ENCODE measurements at regions not wholly inside any gene's neighbourhood (a gene's known extent, or its start where the extent isn't known, plus 50 kb on each side); places are given as distances from the start of the nearest gene placed in this dataset.
"Not testable (repeated sequence)": the region's sequence is repeated elsewhere in the genome, so short reads cannot be mapped to it uniquely, and the experiment has no call there.

GRCh38 chr21:9754434-9754833 lies 766.9 kb upstream of the TPTE start:
- H3K27ac ChIP-seq (ENCODE audit: low read length); ATAC-seq; H3K4me3 ChIP-seq (ENCODE audit: low read length); intact Hi-C loops (cut with DNase I); DNase-seq; H3K27me3 ChIP-seq (ENCODE audit: control insufficient read depth, insufficient read depth); H3K9me3 ChIP-seq (ENCODE audit: control insufficient read depth, low read length); H3K4me1 ChIP-seq (ENCODE audit: control insufficient read depth, insufficient read depth, low read length): not testable (repeated sequence)
- WGBS = 59% methylated on average over 1 of the region's 1 CpG

- intact Hi-C loops (cut with DNase I) = no loop called here
Measured at GRCh38 chr21:9755611-9756010, 765.8 kb upstream of the TPTE start.

GRCh38 chr21:9756677-9757076 lies 764.7 kb upstream of the TPTE start:
- no peak for DNase-seq
- H3K4me3 ChIP-seq (ENCODE audit: low read length) = no peak overlapping the region
- no peaks in the 10 kb centered on the region for H3K9me3 ChIP-seq (ENCODE audit: control insufficient read depth, low read length)
- no peaks in the 10 kb centered on the region for H3K4me1 ChIP-seq (ENCODE audit: control insufficient read depth, insufficient read depth, low read length)
- no peak overlapping the region for H3K27ac ChIP-seq (ENCODE audit: low read length)
- no peaks in the 10 kb centered on the region for H3K27me3 ChIP-seq (ENCODE audit: control insufficient read depth, insufficient read depth)
- no peak for ATAC-seq
- intact Hi-C loops (cut with DNase I) = no loop called here
- WGBS = 71% methylated on average over 9 of the region's 9 CpGs

More at GRCh38 chr21:9755611-9756010, 765.8 kb upstream of the TPTE start:
- Histone ChIP-seq H3K27ac (ENCODE audit: low read length) (no peak overlapping the region), H3K27me3 (ENCODE audit: control insufficient read depth, insufficient read depth) (no peaks in the 10 kb centered on the region), H3K4me3 (ENCODE audit: low read length) (no peak overlapping the region), H3K4me1 (ENCODE audit: control insufficient read depth, insufficient read depth, low read length) (no peaks in the 10 kb centered on the region), H3K9me3 (ENCODE audit: control insufficient read depth, low read length) (no peaks in the 10 kb centered on the region)
- 49% methylated on average over 7 of the region's 7 CpGs for WGBS
- DNase-seq (no peak), ATAC-seq (no peak)

- H3K9me3 ChIP-seq (ENCODE audit: control insufficient read depth, low read length); H3K4me3 ChIP-seq (ENCODE audit: low read length); DNase-seq; intact Hi-C loops (cut with DNase I); ATAC-seq; H3K27ac ChIP-seq (ENCODE audit: low read length); H3K4me1 ChIP-seq (ENCODE audit: control insufficient read depth, insufficient read depth, low read length); H3K27me3 ChIP-seq (ENCODE audit: control insufficient read depth, insufficient read depth): not testable (repeated sequence)
- WGBS = 62% methylated on average over 9 of the region's 9 CpGs
Measured at GRCh38 chr21:9757118-9757517, 764.3 kb upstream of the TPTE start.

GRCh38 chr21:9757572-9757971 lies 763.8 kb upstream of the TPTE start:
- 73% methylated on average over 9 of the region's 9 CpGs for WGBS
- H3K9me3 ChIP-seq (ENCODE audit: control insufficient read depth, low read length); H3K4me3 ChIP-seq (ENCODE audit: low read length); ATAC-seq; H3K27ac ChIP-seq (ENCODE audit: low read length); H3K27me3 ChIP-seq (ENCODE audit: control insufficient read depth, insufficient read depth); intact Hi-C loops (cut with DNase I); DNase-seq; H3K4me1 ChIP-seq (ENCODE audit: control insufficient read depth, insufficient read depth, low read length): not testable (repeated sequence)

GRCh38 chr21:9758141-9758540 lies 763.2 kb upstream of the TPTE start:
- 52% methylated on average over 6 of the region's 6 CpGs for WGBS
- H3K27ac ChIP-seq (ENCODE audit: low read length) = no peak overlapping the region
- no peaks in the 10 kb centered on the region for H3K4me1 ChIP-seq (ENCODE audit: control insufficient read depth, insufficient read depth, low read length)
- DNase-seq = no peak
- intact Hi-C loops (cut with DNase I) = no loop called here
- no peak for ATAC-seq
- H3K4me3 ChIP-seq (ENCODE audit: low read length) = no peak overlapping the region
- no peaks in the 10 kb centered on the region for H3K9me3 ChIP-seq (ENCODE audit: control insufficient read depth, low read length)
- H3K27me3 ChIP-seq (ENCODE audit: control insufficient read depth, insufficient read depth) = no peaks in the 10 kb centered on the region

- ATAC-seq = peak in 1 of 2 donors; percentile 12
- Histone ChIP-seq H3K27ac (ENCODE audit: low read length) (no peak overlapping the region), H3K4me1 (ENCODE audit: control insufficient read depth, insufficient read depth, low read length) (no peaks in the 10 kb centered on the region), H3K27me3 (ENCODE audit: control insufficient read depth, insufficient read depth) (no peaks in the 10 kb centered on the region), H3K9me3 (ENCODE audit: control insufficient read depth, low read length) (no peaks in the 10 kb centered on the region), H3K4me3 (ENCODE audit: low read length) (no peak overlapping the region)
- WGBS = 60% methylated on average over 6 of the region's 6 CpGs
- no peak for DNase-seq
- intact Hi-C loops (cut with DNase I) = no loop called here
Measured at GRCh38 chr21:9758888-9759287, 762.5 kb upstream of the TPTE start.

- no peak overlapping the region for H3K4me3 ChIP-seq (ENCODE audit: low read length)
- H3K9me3 ChIP-seq (ENCODE audit: control insufficient read depth, low read length) = no peaks in the 10 kb centered on the region
- intact Hi-C loops (cut with DNase I) = no loop called here
- no peak overlapping the region for H3K27ac ChIP-seq (ENCODE audit: low read length)
- ATAC-seq (no peak), DNase-seq (no peak)
- H3K27me3 ChIP-seq (ENCODE audit: control insufficient read depth, insufficient read depth) = no peaks in the 10 kb centered on the region
- WGBS = 75% methylated on average over 9 of the region's 9 CpGs
- no peaks in the 10 kb centered on the region for H3K4me1 ChIP-seq (ENCODE audit: control insufficient read depth, insufficient read depth, low read length)
Measured at GRCh38 chr21:9759972-9760371, 761.4 kb upstream of the TPTE start.

GRCh38 chr21:9760398-9761074 lies 760.8 kb upstream of the TPTE start:
- DNase-seq (no peak), ATAC-seq (no peak)
- Histone ChIP-seq H3K4me3 (ENCODE audit: low read length) (no peak overlapping the region), H3K27me3 (ENCODE audit: control insufficient read depth, insufficient read depth) (no peaks in the 10 kb centered on the region), H3K4me1 (ENCODE audit: control insufficient read depth, insufficient read depth, low read length) (no peaks in the 10 kb centered on the region), H3K27ac (ENCODE audit: low read length) (no peak overlapping the region), H3K9me3 (ENCODE audit: control insufficient read depth, low read length) (no peaks in the 10 kb centered on the region)
- WGBS = 49% methylated on average over 5 of the region's 5 CpGs
- intact Hi-C loops (cut with DNase I) = no loop called here

- Histone ChIP-seq H3K4me3 (ENCODE audit: low read length) (no peak overlapping the region), H3K27me3 (ENCODE audit: control insufficient read depth, insufficient read depth) (no peaks in the 10 kb centered on the region), H3K9me3 (ENCODE audit: control insufficient read depth, low read length) (no peaks in the 10 kb centered on the region), H3K27ac (ENCODE audit: low read length) (no peak overlapping the region), H3K4me1 (ENCODE audit: control insufficient read depth, insufficient read depth, low read length) (no peaks in the 10 kb centered on the region)
- WGBS = 59% methylated on average over 3 of the region's 3 CpGs
- intact Hi-C loops (cut with DNase I) = no loop called here
- DNase-seq (no peak), ATAC-seq (no peak)
Measured at GRCh38 chr21:9763306-9763705, 758.1 kb upstream of the TPTE start.

- H3K4me1 ChIP-seq (ENCODE audit: control insufficient read depth, insufficient read depth, low read length) = no peaks in the 10 kb centered on the region
- no peak overlapping the region for H3K27ac ChIP-seq (ENCODE audit: low read length)
- no peak overlapping the region for H3K4me3 ChIP-seq (ENCODE audit: low read length)
- H3K9me3 ChIP-seq (ENCODE audit: control insufficient read depth, low read length) = no peaks in the 10 kb centered on the region
- intact Hi-C loops (cut with DNase I) = no loop called here
- no peaks in the 10 kb centered on the region for H3K27me3 ChIP-seq (ENCODE audit: control insufficient read depth, insufficient read depth)
- DNase-seq (no peak), ATAC-seq (no peak)
- WGBS = 56% methylated on average over 4 of the region's 4 CpGs
Measured at GRCh38 chr21:9763807-9764206, 757.6 kb upstream of the TPTE start.

GRCh38 chr21:9764294-9764693 lies 757.1 kb upstream of the TPTE start:
- H3K27me3 ChIP-seq (ENCODE audit: control insufficient read depth, insufficient read depth); H3K4me3 ChIP-seq (ENCODE audit: low read length); intact Hi-C loops (cut with DNase I); ATAC-seq; H3K27ac ChIP-seq (ENCODE audit: low read length); DNase-seq; H3K9me3 ChIP-seq (ENCODE audit: control insufficient read depth, low read length); H3K4me1 ChIP-seq (ENCODE audit: control insufficient read depth, insufficient read depth, low read length): not testable (repeated sequence)
- 68% methylated on average over 6 of the region's 6 CpGs for WGBS

Data from right cardiac atrium (tissue), 5 donors.